ENCODE measurements at regions not wholly inside any gene's neighbourhood (a gene's known extent, or its start where the extent isn't known, plus 50 kb on each side); places are given as distances from the start of the nearest gene placed in this dataset.

DNA sequence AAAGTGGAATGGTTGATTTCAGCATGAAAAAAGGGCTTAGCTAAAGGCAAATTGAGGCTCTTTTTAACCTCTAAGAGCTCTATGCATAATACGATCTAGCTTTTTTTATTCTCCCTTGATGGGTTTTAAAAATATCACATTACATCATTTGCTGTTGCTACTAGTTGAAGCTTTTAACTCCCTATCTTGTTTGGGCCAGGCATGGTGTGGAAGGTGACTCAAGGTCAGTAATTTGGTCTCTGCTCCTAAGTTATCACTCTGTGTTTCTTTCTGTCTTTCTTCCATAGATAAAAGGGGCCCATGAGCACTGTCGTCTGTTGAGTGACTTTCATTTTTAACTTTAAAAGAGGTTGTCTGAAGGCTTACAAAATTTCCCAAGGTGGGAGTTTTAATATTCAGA, 58.1 kb upstream of the GOT2 start (continued):
- TF ChIP-seq JUN (IDR thresholded peaks at IDR 0.05; ENCODE audit: borderline replicate concordance, low read depth, low read length) (0 out of 2 replicates have a peak, but pooled peaks have one; percentile 40), JUN (CRISPR knock-in tag; IDR thresholded peaks at IDR 0.05; ENCODE audit: borderline replicate concordance) (no peak), ZBTB8A (IDR thresholded peaks at IDR 0.05; ENCODE audit: partially characterized antibody) (no peak), ARNT (IDR thresholded peaks at IDR 0.05) (no peak), NELFE (IDR thresholded peaks at IDR 0.05; ENCODE audit: insufficient read depth, insufficient read length) (no peak), ZNF75A (CRISPR knock-in tag; IDR thresholded peaks at IDR 0.05) (no peak), MECOM (CRISPR knock-in tag; IDR thresholded peaks at IDR 0.05) (no peak), CCAR2 (IDR thresholded peaks at IDR 0.05; ENCODE audit: low read depth, low read length) (no peak), CBFA2T3 (IDR thresholded peaks at IDR 0.05) (peak; percentile 95), ZBTB1 (CRISPR knock-in tag; IDR thresholded peaks at IDR 0.05; ENCODE audit: borderline replicate concordance, low read depth) (no peak), ARID1B (IDR thresholded peaks at IDR 0.05) (peak; percentile 93), BCL6 (CRISPR knock-in tag; IDR thresholded peaks at IDR 0.05) (no peak), KDM1A (IDR thresholded peaks at IDR 0.05) (peak; percentile 64 to 68; a peak in 3 of 4 replicates), ATF7 (IDR thresholded peaks at IDR 0.05) (peak; percentile 76), SMARCC2 (IDR thresholded peaks at IDR 0.05; ENCODE audit: low read depth) (peak; percentile 75), GABPB2 (CRISPR knock-in tag; conservative IDR thresholded peaks at IDR 0.05) (no peak), ZNF41 (CRISPR knock-in tag; conservative IDR thresholded peaks at IDR 0.05) (no peak), TEAD4 (IDR thresholded peaks at IDR 0.05; ENCODE audit: low read length) (peak; percentile 88), TEAD4 (CRISPR knock-in tag; IDR thresholded peaks at IDR 0.05; ENCODE audit: borderline replicate concordance) (no peak), MEF2A (IDR thresholded peaks at IDR 0.05; ENCODE audit: control insufficient read depth, low read depth, low read length) (peak; percentile 35; the same call in 1 of the 2 replicates), CBFA2T2 (conservative IDR thresholded peaks at IDR 0.05) (peak; percentile 91)
- TF ChIP-seq, protein P1, sequence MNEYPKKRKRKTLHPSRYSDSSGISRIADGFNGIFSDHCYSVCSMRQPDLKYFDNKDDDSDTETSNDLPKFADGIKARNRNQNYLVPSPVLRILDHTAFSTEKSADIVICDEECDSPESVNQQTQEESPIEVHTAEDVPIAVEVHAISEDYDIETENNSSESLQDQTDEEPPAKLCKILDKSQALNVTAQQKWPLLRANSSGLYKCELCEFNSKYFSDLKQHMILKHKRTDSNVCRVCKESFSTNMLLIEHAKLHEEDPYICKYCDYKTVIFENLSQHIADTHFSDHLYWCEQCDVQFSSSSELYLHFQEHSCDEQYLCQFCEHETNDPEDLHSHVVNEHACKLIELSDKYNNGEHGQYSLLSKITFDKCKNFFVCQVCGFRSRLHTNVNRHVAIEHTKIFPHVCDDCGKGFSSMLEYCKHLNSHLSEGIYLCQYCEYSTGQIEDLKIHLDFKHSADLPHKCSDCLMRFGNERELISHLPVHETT (CRISPR knock-in tag; conservative IDR thresholded peaks at IDR 0.05 in 1 of 2, IDR thresholded peaks at IDR 0.05 in 1 of 2) = no peak
- TF ChIP-seq, protein P2, sequence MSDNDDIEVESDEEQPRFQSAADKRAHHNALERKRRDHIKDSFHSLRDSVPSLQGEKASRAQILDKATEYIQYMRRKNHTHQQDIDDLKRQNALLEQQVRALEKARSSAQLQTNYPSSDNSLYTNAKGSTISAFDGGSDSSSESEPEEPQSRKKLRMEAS (CRISPR knock-in tag; IDR thresholded peaks at IDR 0.05) = no peak
- TF ChIP-seq, protein P3, sequence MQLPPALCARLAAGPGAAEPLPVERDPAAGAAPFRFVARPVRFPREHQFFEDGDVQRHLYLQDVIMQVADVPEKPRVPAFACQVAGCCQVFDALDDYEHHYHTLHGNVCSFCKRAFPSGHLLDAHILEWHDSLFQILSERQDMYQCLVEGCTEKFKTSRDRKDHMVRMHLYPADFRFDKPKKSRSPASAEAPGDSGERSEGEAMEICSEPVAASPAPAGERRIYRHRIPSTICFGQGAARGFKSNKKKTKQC (CRISPR knock-in tag; IDR thresholded peaks at IDR 0.05) = no peak
- TF ChIP-seq, protein P4, sequence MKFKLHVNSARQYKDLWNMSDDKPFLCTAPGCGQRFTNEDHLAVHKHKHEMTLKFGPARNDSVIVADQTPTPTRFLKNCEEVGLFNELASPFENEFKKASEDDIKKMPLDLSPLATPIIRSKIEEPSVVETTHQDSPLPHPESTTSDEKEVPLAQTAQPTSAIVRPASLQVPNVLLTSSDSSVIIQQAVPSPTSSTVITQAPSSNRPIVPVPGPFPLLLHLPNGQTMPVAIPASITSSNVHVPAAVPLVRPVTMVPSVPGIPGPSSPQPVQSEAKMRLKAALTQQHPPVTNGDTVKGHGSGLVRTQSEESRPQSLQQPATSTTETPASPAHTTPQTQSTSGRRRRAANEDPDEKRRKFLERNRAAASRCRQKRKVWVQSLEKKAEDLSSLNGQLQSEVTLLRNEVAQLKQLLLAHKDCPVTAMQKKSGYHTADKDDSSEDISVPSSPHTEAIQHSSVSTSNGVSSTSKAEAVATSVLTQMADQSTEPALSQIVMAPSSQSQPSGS (CRISPR knock-in tag; IDR thresholded peaks at IDR 0.05) = no peak
- TF ChIP-seq, protein P5, sequence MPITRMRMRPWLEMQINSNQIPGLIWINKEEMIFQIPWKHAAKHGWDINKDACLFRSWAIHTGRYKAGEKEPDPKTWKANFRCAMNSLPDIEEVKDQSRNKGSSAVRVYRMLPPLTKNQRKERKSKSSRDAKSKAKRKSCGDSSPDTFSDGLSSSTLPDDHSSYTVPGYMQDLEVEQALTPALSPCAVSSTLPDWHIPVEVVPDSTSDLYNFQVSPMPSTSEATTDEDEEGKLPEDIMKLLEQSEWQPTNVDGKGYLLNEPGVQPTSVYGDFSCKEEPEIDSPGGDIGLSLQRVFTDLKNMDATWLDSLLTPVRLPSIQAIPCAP (CRISPR knock-in tag; IDR thresholded peaks at IDR 0.05; ENCODE audit: borderline replicate concordance) = no peak
- TF ChIP-seq, protein P6, sequence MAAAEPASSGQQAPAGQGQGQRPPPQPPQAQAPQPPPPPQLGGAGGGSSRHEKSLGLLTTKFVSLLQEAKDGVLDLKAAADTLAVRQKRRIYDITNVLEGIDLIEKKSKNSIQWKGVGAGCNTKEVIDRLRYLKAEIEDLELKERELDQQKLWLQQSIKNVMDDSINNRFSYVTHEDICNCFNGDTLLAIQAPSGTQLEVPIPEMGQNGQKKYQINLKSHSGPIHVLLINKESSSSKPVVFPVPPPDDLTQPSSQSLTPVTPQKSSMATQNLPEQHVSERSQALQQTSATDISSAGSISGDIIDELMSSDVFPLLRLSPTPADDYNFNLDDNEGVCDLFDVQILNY (CRISPR knock-in tag; IDR thresholded peaks at IDR 0.05) = no peak
